H1 (cell line): ENCODE measurements at regions not wholly inside any gene's neighbourhood (a gene's known extent, or its start where the extent isn't known, plus 50 kb on each side); places are given as distances from the start of the nearest gene placed in this dataset.

Experiments used
- CTCF ChIA-PET: fragments of 300-600 bp; sonication (Branson Sonifier 250); formaldehyde crosslinking; loops from one replicate; lab custom pipeline; 2021; ENCODE audit not compliant: partially characterized antibody; lab: Charles Lee
- POLR2A ChIA-PET: fragments of 300-600 bp; sonication (Branson Sonifier 250); formaldehyde crosslinking; loops from one replicate; lab custom pipeline; 2021; ENCODE audit warnings: inconsistent platforms; ENCODE audit not compliant: partially characterized antibody; lab: Charles Lee
- DNase-seq, 2 experiments: peaks; one replicate each; pipeline versions ENCODE4 v3.0.0 to v3.0.0-alpha.2; 2010 to 2022; ENCODE audit warnings: low spot score in 2 of 2, low read depth in 1 of 2, mixed read lengths in 1 of 2
- FAIRE-seq: peaks from 2 replicates; lab custom pipeline; 2011; peaks lifted over from hg19 to GRCh38; lab: Jason Lieb, UNC
- H2AFZ ChIP-seq: 2 replicates; pipeline ENCODE4 v1.8.1; 2012; ENCODE audit warnings: low read length, inconsistent platforms
- H2AK5ac ChIP-seq: 2 replicates; pipeline ENCODE4 v1.6.1; 2013; ENCODE audit warnings: low read depth, low read length
- H2BK120ac ChIP-seq: replicated peaks from 2 replicates; pipeline ENCODE3; 2013; ENCODE audit warnings: low read depth, low read length, inconsistent platforms
- H2BK12ac ChIP-seq: 2 replicates; pipeline ENCODE4 v1.6.1; 2013; ENCODE audit warnings: low read depth, low read length
- H2BK15ac ChIP-seq: 2 replicates; pipeline ENCODE4 v1.6.1; 2013; ENCODE audit warnings: low read length
- H2BK20ac ChIP-seq: 2 replicates; pipeline ENCODE4 v1.6.1; 2013; ENCODE audit warnings: low read length
- H2BK5ac ChIP-seq: 2 replicates; pipeline ENCODE4 v1.6.1; 2013; ENCODE audit warnings: low read depth, low read length
- H3K14ac ChIP-seq: 2 replicates; pipeline ENCODE4 v1.6.1; 2013; ENCODE audit warnings: inconsistent platforms; ENCODE audit not compliant: insufficient read length
- H3K18ac ChIP-seq: 2 replicates; pipeline ENCODE4 v1.6.1; 2013; ENCODE audit warnings: low read length; ENCODE audit errors: extremely low read depth
- H3K23ac ChIP-seq: 2 replicates; pipeline ENCODE4 v1.6.1; 2013; ENCODE audit warnings: inconsistent platforms; ENCODE audit not compliant: insufficient read length
- H3K23me2 ChIP-seq: 2 replicates; pipeline ENCODE4 v1.6.1; 2013; ENCODE audit warnings: low read depth, low read length
- H3K27ac ChIP-seq: 2 replicates; pipeline ENCODE4 v1.6.1; 2011; ENCODE audit warnings: low read depth, low read length, inconsistent platforms
- H3K27me3 ChIP-seq, 4 experiments: replicated peaks in 1 of 4; 1 replicate in 1 of 4; 2 replicates in 3 of 4; pipeline versions ENCODE4 v1.6.1 to v1.8.1; 2011 to 2013; ENCODE audit warnings: low read length in 3 of 4, mild to moderate bottlenecking in 3 of 4, inconsistent platforms in 2 of 4, mixed read lengths in 2 of 4, moderate library complexity in 1 of 4; ENCODE audit not compliant: control insufficient read depth in 3 of 4, insufficient read depth in 3 of 4; ENCODE audit errors: extremely low read depth in 1 of 4
- H3K36me3 ChIP-seq, 4 experiments: 2 replicates each; pipeline versions ENCODE4 v1.6.1 to v1.8.1; 2011 to 2013; ENCODE audit warnings: mild to moderate bottlenecking in 4 of 4, low read length in 3 of 4, moderate library complexity in 2 of 4, control low read depth in 1 of 4, inconsistent platforms in 1 of 4; ENCODE audit not compliant: insufficient read depth in 4 of 4, control insufficient read depth in 2 of 4
- H3K4ac ChIP-seq: replicated peaks from 2 replicates; pipeline ENCODE3; 2013; ENCODE audit warnings: low read length, low read depth, mixed read lengths, inconsistent platforms; ENCODE audit not compliant: insufficient read length
- H3K4me1 ChIP-seq, 4 experiments: replicated peaks in 1 of 4; 1 replicate in 1 of 4; 2 replicates in 3 of 4; pipeline versions ENCODE4 v1.6.1 to v1.8.1; 2011 to 2013; ENCODE audit warnings: low read length in 3 of 4, inconsistent platforms in 2 of 4, mixed read lengths in 1 of 4; ENCODE audit not compliant: insufficient read depth in 4 of 4, control insufficient read depth in 3 of 4
- H3K4me2 ChIP-seq, 2 experiments: 2 replicates each; pipeline versions ENCODE4 v1.6.1 to v1.8.1; 2011 to 2013; ENCODE audit warnings: low read depth in 2 of 2, low read length in 2 of 2, control low read depth in 1 of 2, inconsistent platforms in 1 of 2, mild to moderate bottlenecking in 1 of 2; ENCODE audit not compliant: insufficient read depth in 1 of 2
- H3K4me3 ChIP-seq, 4 experiments: fragments of 200-600, 300-600 bp in 1 of 4; sonication (generic), shearing (Covaris generic), sonication (Bioruptor Twin) in 1 of 4; 2 replicates each; pipeline versions ENCODE4 v1.5.1 to v1.8.1; 2011 to 2016; ENCODE audit warnings: low read length in 4 of 4, low read depth in 3 of 4, control low read depth in 2 of 4, inconsistent platforms in 2 of 4, mild to moderate bottlenecking in 2 of 4, mixed read lengths in 1 of 4, moderate library complexity in 1 of 4; ENCODE audit not compliant: insufficient read depth in 2 of 4; ENCODE audit errors: extremely low read depth in 1 of 4
- H3K56ac ChIP-seq: replicated peaks from 2 replicates; pipeline ENCODE3; 2013; ENCODE audit warnings: low read depth, mild to moderate bottlenecking, mixed read lengths, low read length, inconsistent platforms; ENCODE audit not compliant: insufficient read length
- H3K79me1 ChIP-seq: 2 replicates; pipeline ENCODE4 v1.6.1; 2013; ENCODE audit warnings: low read depth, low read length, control low read depth
- H3K79me2 ChIP-seq, 2 experiments: 2 replicates each; pipeline versions ENCODE4 v1.6.1 to v1.8.1; 2012 to 2013; ENCODE audit warnings: low read length in 2 of 2, mild to moderate bottlenecking in 2 of 2, inconsistent platforms in 1 of 2; ENCODE audit not compliant: insufficient read depth in 2 of 2, control insufficient read depth in 1 of 2
- H3K9ac ChIP-seq, 4 experiments: replicated peaks in 1 of 4; 1 replicate in 1 of 4; 2 replicates in 3 of 4; pipeline versions ENCODE4 v1.6.1 to v1.8.1; 2011 to 2013; ENCODE audit warnings: low read depth in 3 of 4, low read length in 3 of 4, control low read depth in 2 of 4, mild to moderate bottlenecking in 2 of 4, moderate library complexity in 2 of 4, inconsistent platforms in 1 of 4; ENCODE audit errors: extremely low read depth in 1 of 4
- H3K9me3 ChIP-seq, 2 experiments: 2 replicates each; pipeline versions ENCODE4 v1.6.1 to v1.8.1; 2012 to 2013; ENCODE audit warnings: mild to moderate bottlenecking in 2 of 2, moderate library complexity in 2 of 2, control low read depth in 1 of 2, inconsistent platforms in 1 of 2, low read depth in 1 of 2, low read length in 1 of 2, mixed read lengths in 1 of 2; ENCODE audit not compliant: insufficient read depth in 2 of 2
- H4K20me1 ChIP-seq, 2 experiments: replicated peaks in 1 of 2; 2 replicates each; pipeline versions ENCODE3 to v1.8.1; 2011 to 2013; ENCODE audit warnings: inconsistent platforms in 2 of 2, low read length in 2 of 2, mild to moderate bottlenecking in 1 of 2; ENCODE audit not compliant: insufficient read depth in 2 of 2, control insufficient read depth in 1 of 2
- H4K5ac ChIP-seq: 2 replicates; pipeline ENCODE4 v1.6.1; 2013; ENCODE audit warnings: low read length, low read depth, mixed read lengths, inconsistent platforms; ENCODE audit not compliant: insufficient read length
- H4K8ac ChIP-seq: 2 replicates; pipeline ENCODE4 v1.8.0; 2013; ENCODE audit warnings: mild to moderate bottlenecking, moderate library complexity, low read length, inconsistent platforms; ENCODE audit not compliant: insufficient read depth; ENCODE audit errors: extremely low read depth
- H4K91ac ChIP-seq: replicated peaks from 2 replicates; pipeline ENCODE3; 2013; ENCODE audit warnings: low read length, mixed read lengths, inconsistent platforms; ENCODE audit not compliant: insufficient read length
- JUND ChIP-seq: IDR thresholded peaks from 2 replicates; pipeline ENCODE4 v1.6.1; 2011; ENCODE audit warnings: mild to moderate bottlenecking, improper control_type of control experiment, low read length
- RAD21 ChIP-seq, 2 experiments: IDR thresholded peaks in 1 of 2; conservative IDR thresholded peaks in 1 of 2; 2 replicates each; pipeline ENCODE4 v1.6.1; 2011; ENCODE audit warnings: low read depth in 2 of 2, low read length in 2 of 2, improper control_type of control experiment in 1 of 2, inconsistent platforms in 1 of 2, mild to moderate bottlenecking in 1 of 2, moderate library complexity in 1 of 2
- ZNF274 ChIP-seq: IDR thresholded peaks from 2 replicates; pipeline ENCODE4 v1.7.0; 2012; ENCODE audit warnings: low read length, borderline replicate concordance; ENCODE audit errors: extremely low read depth
- WGBS, 2 experiments: shearing (Covaris generic) in 1 of 2; methylation state at CpG; one replicate each; pipeline versions ENCODE4 v1.1.6 to v1.1.7; 2013 to 2015; ENCODE audit warnings: low lambda C conversion rate in 2 of 2, mixed read lengths in 2 of 2, inconsistent platforms in 1 of 2, low coverage in 1 of 2, missing lambda C conversion rate in 1 of 2; ENCODE audit not compliant: insufficient replicate concordance in 2 of 2, insufficient coverage in 1 of 2, insufficient read length in 1 of 2; ENCODE audit errors: extremely low coverage in 1 of 2, missing lambda C conversion rate in 1 of 2; 5-methylcytosine and 5-hydroxymethylcytosine counted together
- TF ChIP-seq, protein P1 (sequence below), 3 experiments: IDR thresholded peaks; 1 replicate in 2 of 3; 2 replicates in 1 of 3; pipeline versions ENCODE4 v1.5.1 to v1.6.1; 2011; ENCODE audit warnings: low read length in 3 of 3, mild to moderate bottlenecking in 3 of 3, inconsistent platforms in 2 of 3, low read depth in 1 of 3, moderate library complexity in 1 of 3; ENCODE audit not compliant: insufficient read depth in 1 of 3; ENCODE audit errors: control extremely low read depth in 1 of 3
- TF ChIP-seq, protein P2 (sequence below): IDR thresholded peaks from 2 replicates; pipeline ENCODE4 v1.6.1; 2011; ENCODE audit warnings: low read length, improper control_type of control experiment

DNA sequence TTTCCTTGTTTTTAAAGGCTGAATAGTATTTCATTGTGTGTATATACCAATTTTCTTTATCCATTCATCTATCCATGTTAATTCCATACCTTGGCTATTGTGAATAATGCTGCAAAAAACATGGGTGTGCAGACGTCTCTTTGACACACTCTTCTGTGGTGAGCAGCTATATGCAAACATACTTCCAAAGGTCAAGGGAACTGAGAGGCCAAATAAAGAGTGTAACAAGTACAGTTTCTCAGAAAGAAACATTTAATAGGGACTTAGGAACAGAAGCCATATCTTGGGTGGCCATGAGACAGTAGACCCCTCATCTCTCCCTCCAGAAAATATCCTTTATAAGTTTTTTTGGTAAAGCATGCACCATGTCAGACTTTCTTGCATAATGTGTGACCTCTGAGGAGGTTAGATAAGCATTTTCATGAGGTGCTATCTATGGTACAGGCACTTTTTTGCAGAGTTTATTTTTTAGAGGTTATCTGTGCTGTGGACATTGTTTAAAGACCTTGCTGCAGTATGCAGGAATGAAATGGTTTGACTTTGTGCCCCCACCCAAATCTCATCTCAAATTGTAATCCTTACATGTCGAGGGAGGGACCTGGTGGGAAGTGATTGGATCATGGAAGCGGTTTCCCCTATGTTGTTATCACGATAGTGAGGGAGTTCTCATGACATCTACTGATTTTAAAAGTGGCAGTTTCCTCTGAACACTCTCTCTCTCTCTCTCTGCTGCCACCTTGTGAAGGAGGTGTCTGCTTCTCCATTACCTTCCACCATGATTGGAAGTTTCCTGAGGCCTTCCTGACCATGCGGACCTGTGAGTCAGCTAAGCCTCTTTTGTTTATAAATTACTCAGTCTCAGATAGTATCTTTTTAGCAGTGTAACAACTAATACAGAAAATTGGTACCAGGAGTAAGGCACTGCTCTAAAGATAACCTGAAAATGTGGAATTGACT lies 1202.3 kb downstream of the GALC start:
- H3K79me1 ChIP-seq = no peaks in the 10 kb centered on the region
- TF ChIP-seq, protein P1, sequence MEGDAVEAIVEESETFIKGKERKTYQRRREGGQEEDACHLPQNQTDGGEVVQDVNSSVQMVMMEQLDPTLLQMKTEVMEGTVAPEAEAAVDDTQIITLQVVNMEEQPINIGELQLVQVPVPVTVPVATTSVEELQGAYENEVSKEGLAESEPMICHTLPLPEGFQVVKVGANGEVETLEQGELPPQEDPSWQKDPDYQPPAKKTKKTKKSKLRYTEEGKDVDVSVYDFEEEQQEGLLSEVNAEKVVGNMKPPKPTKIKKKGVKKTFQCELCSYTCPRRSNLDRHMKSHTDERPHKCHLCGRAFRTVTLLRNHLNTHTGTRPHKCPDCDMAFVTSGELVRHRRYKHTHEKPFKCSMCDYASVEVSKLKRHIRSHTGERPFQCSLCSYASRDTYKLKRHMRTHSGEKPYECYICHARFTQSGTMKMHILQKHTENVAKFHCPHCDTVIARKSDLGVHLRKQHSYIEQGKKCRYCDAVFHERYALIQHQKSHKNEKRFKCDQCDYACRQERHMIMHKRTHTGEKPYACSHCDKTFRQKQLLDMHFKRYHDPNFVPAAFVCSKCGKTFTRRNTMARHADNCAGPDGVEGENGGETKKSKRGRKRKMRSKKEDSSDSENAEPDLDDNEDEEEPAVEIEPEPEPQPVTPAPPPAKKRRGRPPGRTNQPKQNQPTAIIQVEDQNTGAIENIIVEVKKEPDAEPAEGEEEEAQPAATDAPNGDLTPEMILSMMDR (IDR thresholded peaks at IDR 0.05; ENCODE audit: control extremely low read depth in 1 of 3, insufficient read depth in 1 of 3, low read depth in 1 of 3, low read length in 3 of 3) = peak in 1 of 3 experiments; percentile 25; a peak in 1 of 4 replicates
- TF ChIP-seq JUND = no peak
- TF ChIP-seq ZNF274 = no peak
- TF ChIP-seq, protein P2, sequence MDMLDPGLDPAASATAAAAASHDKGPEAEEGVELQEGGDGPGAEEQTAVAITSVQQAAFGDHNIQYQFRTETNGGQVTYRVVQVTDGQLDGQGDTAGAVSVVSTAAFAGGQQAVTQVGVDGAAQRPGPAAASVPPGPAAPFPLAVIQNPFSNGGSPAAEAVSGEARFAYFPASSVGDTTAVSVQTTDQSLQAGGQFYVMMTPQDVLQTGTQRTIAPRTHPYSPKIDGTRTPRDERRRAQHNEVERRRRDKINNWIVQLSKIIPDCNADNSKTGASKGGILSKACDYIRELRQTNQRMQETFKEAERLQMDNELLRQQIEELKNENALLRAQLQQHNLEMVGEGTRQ = no peak
- peak; percentile 23 to 34; a peak in 3 of 4 replicates for TF ChIP-seq RAD21 (IDR thresholded peaks at IDR 0.05 in 1 of 2, conservative IDR thresholded peaks at IDR 0.05 in 1 of 2; ENCODE audit: low read depth in 2 of 2, low read length in 2 of 2)
- no peaks in the 10 kb centered on the region for H3K4me1 ChIP-seq
- no peak overlapping the region for H4K5ac ChIP-seq
- H3K4me3 ChIP-seq = no peak overlapping the region
- no peak overlapping the region for H3K4me2 ChIP-seq
- no peak overlapping the region for H2BK15ac ChIP-seq
- no peak overlapping the region for H3K27ac ChIP-seq
- H3K36me3 ChIP-seq = no peaks in the 10 kb centered on the region
- WGBS, 2 experiments = 92% methylated on average over 5 of the region's 5 CpGs; no CpG with 5 or more reads in 1 of the 2 experiments
- no peak overlapping the region for H3K23ac ChIP-seq
- no peak overlapping the region for H3K4ac ChIP-seq
- no peak overlapping the region for H4K8ac ChIP-seq
- no peak for FAIRE-seq
- no peak overlapping the region for H2AK5ac ChIP-seq
- no peak overlapping the region for H3K56ac ChIP-seq
- H3K18ac ChIP-seq = no peak overlapping the region
- H3K9me3 ChIP-seq = 0 out of 4 replicates have a peak, but pooled peaks cover 0 to 2% of the 10 kb centered on the region in 2 experiments
- H4K91ac ChIP-seq = no peak overlapping the region
- H3K27me3 ChIP-seq = no peaks in the 10 kb centered on the region
- no peaks in the 10 kb centered on the region for H3K79me2 ChIP-seq
- H3K14ac ChIP-seq = no peak overlapping the region
- no peak for DNase-seq
- ChIA-PET CTCF (interaction anchor here (0.6 to 1.9 kb wide), 3 partner anchors 13 to 516 kb away, joined by 3 to 7 read pairs (median 3); no protein-coding TSS in a partner anchor), POLR2A (no interaction called here)
- H3K23me2 ChIP-seq = no peaks in the 10 kb centered on the region
- no peak overlapping the region for H2BK12ac ChIP-seq
- H2AFZ ChIP-seq = 0 out of 2 replicates have a peak overlapping the region, but pooled peaks have one; percentile 7
- H3K9ac ChIP-seq = no peak overlapping the region
- H4K20me1 ChIP-seq = no peaks in the 10 kb centered on the region
- H2BK20ac ChIP-seq = no peak overlapping the region
- no peak overlapping the region for H2BK5ac ChIP-seq
- H2BK120ac ChIP-seq = no peak overlapping the region
